ENCODE measurements at regions not wholly inside any gene's neighbourhood (a gene's known extent, or its start where the extent isn't known, plus 50 kb on each side); places are given as distances from the start of the nearest gene placed in this dataset.

- Histone ChIP-seq H3K4me1 (no peaks in the 10 kb centered on the region), H3K9me3 (peaks cover 0 to 4% of the 10 kb centered on the region in 2 donors), H3K36me3 (no peaks in the 10 kb centered on the region), H3K27ac (no peak overlapping the region), H3K4me3 (no peak overlapping the region), H3K27me3 (no peaks in the 10 kb centered on the region)
- intact Hi-C loops (cut with DNase I; ENCODE audit: low total_unique reads): no loop called here
- no peak for DNase-seq
- TF ChIP-seq CTCF (IDR thresholded peaks at IDR 0.05) (no peak), POLR2A (IDR thresholded peaks at IDR 0.05) (no peak)
Observed at GRCh38 chr9:118262191-118262590, 558.0 kb downstream of the TLR4 start.

- TF ChIP-seq POLR2A (IDR thresholded peaks at IDR 0.05): no peak
- TF ChIP-seq CTCF (IDR thresholded peaks at IDR 0.05): no peak
- peaks cover 0 to 4% of the 10 kb centered on the region in 2 donors for H3K9me3 ChIP-seq
- intact Hi-C loops (cut with DNase I; ENCODE audit: low total_unique reads): no loop called here
- H3K36me3 ChIP-seq: no peaks in the 10 kb centered on the region
- H3K4me1 ChIP-seq: no peaks in the 10 kb centered on the region
- DNase-seq: no peak
- no peak overlapping the region for H3K4me3 ChIP-seq
- H3K27me3 ChIP-seq: no peaks in the 10 kb centered on the region
- H3K27ac ChIP-seq: no peak overlapping the region
Observed at GRCh38 chr9:118263949-118264348, 559.7 kb downstream of the TLR4 start.

GRCh38 chr9:118268046-118268445 lies 563.8 kb downstream of the TLR4 start:
- H3K4me3 ChIP-seq: no peak overlapping the region
- no peaks in the 10 kb centered on the region for H3K27me3 ChIP-seq
- no peaks in the 10 kb centered on the region for H3K36me3 ChIP-seq
- intact Hi-C loops (cut with DNase I; ENCODE audit: low total_unique reads): no loop called here
- H3K27ac ChIP-seq: no peak overlapping the region
- DNase-seq: no peak
- no peaks in the 10 kb centered on the region for H3K9me3 ChIP-seq
- no peaks in the 10 kb centered on the region for H3K4me1 ChIP-seq
- no peak for TF ChIP-seq CTCF (IDR thresholded peaks at IDR 0.05)
- TF ChIP-seq POLR2A (IDR thresholded peaks at IDR 0.05): no peak

- no peaks in the 10 kb centered on the region for H3K27me3 ChIP-seq
- DNase-seq: no peak
- H3K9me3 ChIP-seq: no peaks in the 10 kb centered on the region
- TF ChIP-seq POLR2A (IDR thresholded peaks at IDR 0.05) (no peak), CTCF (IDR thresholded peaks at IDR 0.05) (no peak)
- no peaks in the 10 kb centered on the region for H3K4me1 ChIP-seq
- H3K27ac ChIP-seq: no peak overlapping the region
- H3K36me3 ChIP-seq: no peaks in the 10 kb centered on the region
- H3K4me3 ChIP-seq: no peak overlapping the region
- intact Hi-C loops (cut with DNase I; ENCODE audit: low total_unique reads): no loop called here
Observed at GRCh38 chr9:118269623-118270022, 565.4 kb downstream of the TLR4 start.

GRCh38 chr9:118271331-118271730 lies 567.1 kb downstream of the TLR4 start:
- TF ChIP-seq POLR2A (IDR thresholded peaks at IDR 0.05) (no peak), CTCF (IDR thresholded peaks at IDR 0.05) (no peak)
- intact Hi-C loops (cut with DNase I; ENCODE audit: low total_unique reads): no loop called here

More at GRCh38 chr9:118271331-118271730, 567.1 kb downstream of the TLR4 start:
- no peak overlapping the region for H3K27ac ChIP-seq
- no peak for DNase-seq
- H3K4me1 ChIP-seq: no peaks in the 10 kb centered on the region
- no peaks in the 10 kb centered on the region for H3K27me3 ChIP-seq
- no peak overlapping the region for H3K4me3 ChIP-seq
- H3K9me3 ChIP-seq: no peaks in the 10 kb centered on the region
- H3K36me3 ChIP-seq: no peaks in the 10 kb centered on the region
